Heart right ventricle (tissue), 16 donors: ENCODE measurements at regions not wholly inside any gene's neighbourhood (a gene's known extent, or its start where the extent isn't known, plus 50 kb on each side); places are given as distances from the start of the nearest gene placed in this dataset.

Source experiments
- ATAC-seq, 8 donors: fragments of 200-7000 bp; cut with Tn5 transposase; one replicate each; pipeline ENCODE4 v1.9.1; 2020; ENCODE audit warnings: mild to moderate bottlenecking in 8 of 8, moderate library complexity in 8 of 8, moderate number of reproducible peaks in 1 of 8
- DNase-seq, 2 donors: peaks; one replicate each; pipeline ENCODE4 v3.0.0-alpha.2; 2020
- H3K27ac ChIP-seq, 10 donors: fragments of 200-600 bp; sonication (generic) in 2 of 10; one replicate each; pipeline versions ENCODE4 v1.5.0 to v1.8.0; 2020 to 2022; ENCODE audit warnings: mild to moderate bottlenecking in 3 of 10
- H3K27me3 ChIP-seq, 7 donors: fragments of 200-600 bp; one replicate each; pipeline ENCODE4 v1.8.0; 2021 to 2022; ENCODE audit warnings: mild to moderate bottlenecking in 2 of 7
- H3K36me3 ChIP-seq, 9 donors: fragments of 200-600 bp; sonication (generic) in 1 of 9; one replicate each; pipeline versions ENCODE4 v1.5.0 to v1.8.0; 2020 to 2022; ENCODE audit warnings: mild to moderate bottlenecking in 2 of 9
- H3K4me1 ChIP-seq, 9 donors: fragments of 200-600 bp; sonication (generic) in 1 of 9; one replicate each; pipeline versions ENCODE4 v1.5.0 to v1.8.0; 2020 to 2022; ENCODE audit warnings: mild to moderate bottlenecking in 4 of 9
- H3K4me3 ChIP-seq, 10 donors: fragments of 200-600 bp; sonication (generic) in 2 of 10; one replicate each; pipeline versions ENCODE4 v1.5.0 to v1.8.0; 2020 to 2022; ENCODE audit warnings: mild to moderate bottlenecking in 7 of 10, moderate library complexity in 2 of 10
- H3K9me3 ChIP-seq, 11 donors: fragments of 200-600 bp in 10 of 11; sonication (generic) in 2 of 11; one replicate each; pipeline versions ENCODE4 v1.5.0 to v1.8.0; 2013 to 2022; ENCODE audit warnings: mild to moderate bottlenecking in 2 of 11, control low read depth in 1 of 11, moderate library complexity in 1 of 11
- CTCF ChIP-seq, 9 donors: fragments of 200-600 bp; sonication (generic) in 2 of 9; IDR thresholded peaks; one replicate each; pipeline versions ENCODE4 v1.5.0 to v1.8.0; 2021 to 2022; ENCODE audit warnings: antibody characterized with exemption in 9 of 9, mild to moderate bottlenecking in 5 of 9, moderate library complexity in 1 of 9
- WGBS, 2 donors: extraction: QIAGEN DNeasy Blood & Tissue Kit; methylation state at CpG; one replicate each; pipeline ENCODE4 v1.1.7; 2013; ENCODE audit warnings: inconsistent platforms in 1 of 2; 5-methylcytosine and 5-hydroxymethylcytosine counted together
- intact Hi-C, 10 donors: fragments of 100-400 bp; cut with DNase I; formaldehyde crosslinking; loops; one replicate each; pipeline versions ENCODE4 v1.11.1 to v1.14.2; 2022
- donor health status: Arrhythmogenic right ventricular cardiomyopathy.
- donor health status: ischemic (EF 13 %, LVEDD 7.1; RV severe dilation, severe dysfunction).
- donor health status: healthy with polysubstance abuse.
- donor health status: DM: no; HTN: yes; CAD: no.
- donor health status: DM: no; HTN: no; CAD: no.
- donor health status: ischemic (EF 25% LVEDD 6.9; RV normal size, moderate dysfunction).
- donor health status: ischemic (EF 25% LVEDD 5.7; RV mildly dilated, moderate dysfunction).
- donor health status: healthy.
- donor health status: DM: yes; HTN: yes; CAD: no.
- donor health status: Ischemic cardiomyopathy.
- donor health status: ischemic (EF 35%, LVEDD 5.7; RV mildly dilated, moderate dysfunction).
- donor health status: nonischemic (EF 11% LVEDD 7.7; RV severe dilation, severe dysfunction).
- donor health status: DM: yes; HTN: yes; CAD: no.
- donor health status: PGD.
- donor health status: ischemic (EF 29% LVEDD 5.4; RV normal size, mild dysfunction).
- donor health status: nonischemic (EF 23%, LVEDD 6.1; RV moderate dilation, normal function).

- WGBS, 2 donors: 77 to 82% methylated on average over 6 of the region's 6 CpGs
- H3K27me3 ChIP-seq: no peaks in the 10 kb centered on the region
- no peaks in the 10 kb centered on the region for H3K36me3 ChIP-seq
- H3K4me3 ChIP-seq: no peak overlapping the region
- TF ChIP-seq CTCF (IDR thresholded peaks at IDR 0.05): no peak
- ATAC-seq: no peak
- no peak overlapping the region for H3K27ac ChIP-seq
- intact Hi-C loops: no loop called here
- DNase-seq: no peak
- peaks cover 0 to 5% (median 0%) of the 10 kb centered on the region in 11 donors for H3K9me3 ChIP-seq
- no peaks in the 10 kb centered on the region for H3K4me1 ChIP-seq
Observed at GRCh38 chr12:24696800-24697199, 252.1 kb downstream of the BCAT1 start.

GRCh38 chr12:24695657-24696329 is 253.1 kb downstream of the BCAT1 start:
- intact Hi-C loops: no loop called here
- TF ChIP-seq CTCF (IDR thresholded peaks at IDR 0.05): no peak
- H3K9me3 ChIP-seq: peaks cover 0 to under 1% (median 0%) of the 10 kb centered on the region in 11 donors

GRCh38 chr12:24695103-24695502 is 253.8 kb downstream of the BCAT1 start:
- intact Hi-C loops: no loop called here
- no peaks in the 10 kb centered on the region for H3K4me1 ChIP-seq
- no peak for TF ChIP-seq CTCF (IDR thresholded peaks at IDR 0.05)
- H3K36me3 ChIP-seq: no peaks in the 10 kb centered on the region
- H3K27me3 ChIP-seq: no peaks in the 10 kb centered on the region
- DNase-seq (no peak), ATAC-seq (no peak)
- WGBS, 2 donors: 88 to 91% methylated on average over 4 of the region's 4 CpGs
- no peak overlapping the region for H3K27ac ChIP-seq
- H3K9me3 ChIP-seq: no peaks in the 10 kb centered on the region
- H3K4me3 ChIP-seq: no peak overlapping the region

More at GRCh38 chr12:24695657-24696329, 253.1 kb downstream of the BCAT1 start:
- DNase-seq (no peak), ATAC-seq (no peak)
- no peak overlapping the region for H3K4me3 ChIP-seq
- H3K36me3 ChIP-seq: no peaks in the 10 kb centered on the region
- H3K4me1 ChIP-seq: no peaks in the 10 kb centered on the region
- WGBS, 2 donors: 45 to 52% methylated on average over 3 of the region's 3 CpGs
- no peak overlapping the region for H3K27ac ChIP-seq
- no peaks in the 10 kb centered on the region for H3K27me3 ChIP-seq

- Histone ChIP-seq H3K27ac (no peak overlapping the region), H3K4me3 (no peak overlapping the region), H3K36me3 (no peaks in the 10 kb centered on the region), H3K9me3 (peaks cover 0 to 16% (median 0%) of the 10 kb centered on the region in 11 donors), H3K27me3 (no peaks in the 10 kb centered on the region), H3K4me1 (no peaks in the 10 kb centered on the region)
- ATAC-seq (no peak), DNase-seq (no peak)
- intact Hi-C loops: no loop called here
- WGBS, 2 donors: 90 to 94% methylated on average over 6 of the region's 6 CpGs
- no peak for TF ChIP-seq CTCF (IDR thresholded peaks at IDR 0.05)
Observed at GRCh38 chr12:24688601-24689000, 260.3 kb downstream of the BCAT1 start.
